Stimulated activated CD4-positive, alpha-beta T cell treated with anti-CD3 and anti-CD28 coated beads, TNF-alpha, amount 100 ng/mL, for 48 hours (primary cell): ENCODE measurements at regions not wholly inside any gene's neighbourhood (a gene's known extent, or its start where the extent isn't known, plus 50 kb on each side); places are given as distances from the start of the nearest gene placed in this dataset.
"Not testable (repeated sequence)": the region's sequence is repeated elsewhere in the genome, so short reads cannot be mapped to it uniquely, and the experiment has no call there.

Experiments
- DNase-seq, 3 donors: peaks; one replicate each; pipeline ENCODE4 v3.0.0-alpha.2; 2020; ENCODE audit warnings: low read depth in 3 of 3

- no peak for DNase-seq
Measured at GRCh38 chr7:118801366-118801765, 576.9 kb downstream of the ANKRD7 start.

GRCh38 chr7:118802726-118803125 is 578.2 kb downstream of the ANKRD7 start:
- DNase-seq, result no peak

- DNase-seq, result no peak
Measured at GRCh38 chr7:118826246-118826645, 601.7 kb downstream of the ANKRD7 start.

GRCh38 chr7:118836933-118837332 is 612.4 kb downstream of the ANKRD7 start:
- no peak for DNase-seq

GRCh38 chr7:118839515-118839914 is 615.0 kb downstream of the ANKRD7 start:
- DNase-seq, result no peak

- DNase-seq, result no peak
Measured at GRCh38 chr7:118843456-118843855, 619.0 kb downstream of the ANKRD7 start.

- no peak for DNase-seq
Measured at GRCh38 chr7:118844748-118845147, 620.2 kb downstream of the ANKRD7 start.

- DNase-seq, result no peak
Measured at GRCh38 chr7:118845791-118846190, 621.3 kb downstream of the ANKRD7 start.

GRCh38 chr7:118846977-118847376 is 622.5 kb downstream of the ANKRD7 start:
- DNase-seq, result no peak

- no peak for DNase-seq
Measured at GRCh38 chr7:118855290-118855689, 630.8 kb downstream of the ANKRD7 start.

GRCh38 chr7:118858651-118859149 is 634.2 kb downstream of the ANKRD7 start:
- no peak for DNase-seq

GRCh38 chr7:118861581-118861980 is 637.1 kb downstream of the ANKRD7 start:
- no peak for DNase-seq

GRCh38 chr7:118862740-118863139 is 638.2 kb downstream of the ANKRD7 start:
- DNase-seq, result no peak

- DNase-seq, result no peak
Measured at GRCh38 chr7:118863966-118864365, 639.5 kb downstream of the ANKRD7 start.

GRCh38 chr7:118867860-118868259 is 643.4 kb downstream of the ANKRD7 start:
- no peak for DNase-seq

- DNase-seq, result not testable (repeated sequence)
Measured at GRCh38 chr7:118869141-118869540, 644.6 kb downstream of the ANKRD7 start.

- no peak for DNase-seq
Measured at GRCh38 chr7:118870187-118870586, 645.7 kb downstream of the ANKRD7 start.

- no peak for DNase-seq
Measured at GRCh38 chr7:118872568-118872967, 648.1 kb downstream of the ANKRD7 start.

- no peak for DNase-seq
Measured at GRCh38 chr7:118877187-118877586, 652.7 kb downstream of the ANKRD7 start.

GRCh38 chr7:118878336-118878735 is 653.8 kb downstream of the ANKRD7 start:
- no peak for DNase-seq

- DNase-seq, result no peak
Measured at GRCh38 chr7:118898284-118898683, 673.8 kb downstream of the ANKRD7 start.

- no peak for DNase-seq
Measured at GRCh38 chr7:118902600-118902999, 678.1 kb downstream of the ANKRD7 start.

- DNase-seq, result no peak
Measured at GRCh38 chr7:118907911-118908527, 683.5 kb downstream of the ANKRD7 start.

- not testable (repeated sequence) for DNase-seq
Measured at GRCh38 chr7:118916120-118916519, 691.6 kb downstream of the ANKRD7 start.
